Dedifferentiated amniotic fluid mesenchymal stem cell (primary cell): ENCODE measurements at regions not wholly inside any gene's neighbourhood (a gene's known extent, or its start where the extent isn't known, plus 50 kb on each side); places are given as distances from the start of the nearest gene placed in this dataset.
"Not testable (repeated sequence)": the region's sequence is repeated elsewhere in the genome, so short reads cannot be mapped to it uniquely, and the experiment has no call there.

Experiments
- DNase-seq: peaks from one replicate; pipeline ENCODE4 v3.0.0-alpha.2; 2016; ENCODE audit errors: extremely low spot score

DNA sequence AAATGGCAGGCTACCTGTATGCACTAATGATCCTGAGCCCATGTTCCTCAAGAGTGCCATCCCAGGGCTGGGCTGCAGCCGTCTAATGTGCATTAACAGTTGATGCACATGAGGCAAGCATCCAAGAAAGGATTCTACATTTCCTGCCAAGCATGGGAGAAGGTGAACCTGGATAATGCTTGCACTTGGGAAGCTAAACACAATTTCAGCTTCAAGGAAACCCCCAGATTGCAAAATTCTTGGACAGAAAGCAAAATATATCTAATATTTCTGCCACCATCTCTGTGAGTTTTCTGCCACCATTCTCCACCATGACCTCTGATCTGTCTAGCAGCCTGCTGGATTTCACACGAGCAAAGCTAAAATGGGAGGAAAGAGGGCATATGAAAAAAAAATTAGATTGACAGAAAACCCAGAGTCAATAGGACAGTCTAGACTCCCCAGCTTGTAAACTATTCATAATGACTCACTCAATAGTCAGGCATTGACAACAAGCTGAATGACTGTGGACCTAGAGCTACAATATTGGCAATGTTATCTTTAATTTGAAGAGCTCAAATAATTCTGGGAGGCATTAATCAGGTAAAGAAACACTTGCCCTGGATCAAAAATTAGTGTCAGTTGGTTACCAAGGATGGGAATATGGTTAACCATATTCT lies 91.9 kb upstream of the BCL2L14 start:
- DNase-seq = no peak

DNA sequence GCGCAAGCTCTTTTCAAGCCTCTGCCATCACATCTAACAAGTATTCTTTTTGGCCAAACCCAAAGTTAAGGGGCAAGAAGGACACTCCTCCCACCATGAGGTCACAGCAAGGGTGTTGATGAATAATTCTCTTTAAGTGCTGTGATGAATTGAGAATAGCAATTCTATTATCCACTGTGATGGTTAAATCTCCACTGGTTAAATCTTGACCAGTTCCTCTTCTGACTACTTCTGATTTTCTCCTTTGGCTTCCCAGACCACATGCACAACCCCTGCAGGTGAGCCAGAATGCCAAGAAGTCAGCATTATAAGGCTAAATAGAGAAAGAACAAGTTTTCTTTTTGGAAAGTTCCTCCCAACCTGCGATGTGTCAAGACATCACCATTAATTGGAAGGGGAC lies 90.6 kb upstream of the BCL2L14 start:
- DNase-seq = no peak

DNA sequence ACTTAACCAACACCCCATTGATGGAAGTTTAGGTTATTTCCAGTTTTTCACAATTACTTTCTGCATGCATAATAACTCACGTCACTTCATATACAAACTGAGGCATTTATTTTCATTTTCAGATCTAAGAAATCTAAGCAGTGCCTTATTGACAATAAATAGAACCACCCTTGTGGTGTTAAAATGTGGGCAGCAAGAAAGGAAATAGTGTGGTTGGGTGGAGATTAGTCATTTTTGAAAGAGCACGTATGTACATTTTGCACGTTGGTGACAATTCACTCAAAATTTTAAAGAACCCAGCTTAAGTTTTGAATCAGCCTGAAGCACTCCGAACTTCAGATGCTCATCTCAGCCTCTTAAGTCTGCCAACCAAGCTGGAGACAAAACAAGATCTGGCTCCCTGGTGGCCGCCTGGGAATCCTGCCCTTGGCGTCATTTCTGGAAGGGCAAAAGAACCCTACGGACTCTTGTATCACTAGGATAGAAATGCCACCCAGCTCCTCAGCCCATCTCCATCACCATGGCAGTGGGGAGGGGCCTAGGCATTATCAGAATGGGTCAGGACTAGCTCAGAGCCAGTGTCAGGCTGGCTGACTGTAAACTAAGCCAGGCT lies 89.5 kb upstream of the BCL2L14 start:
- no peak for DNase-seq

DNA sequence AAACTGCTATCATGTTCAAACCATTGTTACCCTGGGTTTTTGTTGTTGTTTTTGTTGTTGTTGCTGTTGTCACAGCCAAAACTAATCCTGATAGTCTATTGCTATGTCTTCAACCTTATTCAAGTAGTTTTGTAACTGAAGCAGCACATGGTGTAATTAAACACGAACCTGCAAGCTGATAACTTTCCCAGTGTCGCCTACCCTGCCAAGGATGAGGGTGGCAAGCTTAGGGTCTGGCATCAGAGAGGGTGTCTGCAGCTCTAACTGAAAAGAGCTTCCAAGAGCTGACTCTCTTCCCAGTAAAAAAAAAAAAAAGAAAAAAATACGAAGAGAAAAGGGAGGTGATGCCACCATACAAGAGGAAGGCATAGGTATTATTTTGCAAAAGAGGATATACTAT lies 86.3 kb upstream of the BCL2L14 start:
- DNase-seq = no peak

DNA sequence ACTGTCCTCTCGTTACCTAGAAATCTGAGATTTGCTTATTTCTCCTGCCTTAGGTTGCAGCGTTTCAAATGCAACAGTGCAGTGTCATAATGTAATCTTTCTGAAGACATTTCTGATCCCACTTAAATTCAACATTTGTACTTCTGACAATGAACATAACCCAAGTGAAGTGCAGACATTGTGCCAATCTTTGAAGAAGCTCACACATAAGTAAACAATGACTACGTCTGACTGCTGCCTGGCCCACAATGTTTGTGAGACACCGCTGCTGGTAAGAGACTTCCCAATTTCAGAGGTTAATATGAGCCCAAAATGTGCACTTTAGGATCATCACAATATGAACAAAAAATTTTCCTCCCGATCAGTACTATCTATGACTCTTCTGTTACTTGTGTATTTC lies 84.6 kb upstream of the BCL2L14 start:
- no peak for DNase-seq

DNA sequence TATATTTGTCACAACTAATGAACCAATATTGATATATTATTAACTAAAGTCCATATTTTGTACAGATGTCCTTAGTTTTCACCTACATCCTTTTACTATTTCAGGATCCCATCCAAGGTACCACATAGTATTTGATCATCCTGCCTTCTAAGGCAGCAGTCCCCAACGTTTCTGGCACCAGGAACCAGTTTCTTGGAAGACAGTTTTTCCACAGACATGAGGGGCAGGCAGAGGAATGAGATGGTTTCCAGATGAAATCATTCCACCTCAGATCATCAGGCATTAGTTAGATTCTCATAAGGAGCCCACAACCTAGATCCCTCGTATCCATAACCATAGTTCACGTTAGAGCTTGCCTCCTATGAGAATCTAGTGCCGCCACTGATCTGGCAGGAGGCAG lies 82.8 kb upstream of the BCL2L14 start:
- no peak for DNase-seq

DNA sequence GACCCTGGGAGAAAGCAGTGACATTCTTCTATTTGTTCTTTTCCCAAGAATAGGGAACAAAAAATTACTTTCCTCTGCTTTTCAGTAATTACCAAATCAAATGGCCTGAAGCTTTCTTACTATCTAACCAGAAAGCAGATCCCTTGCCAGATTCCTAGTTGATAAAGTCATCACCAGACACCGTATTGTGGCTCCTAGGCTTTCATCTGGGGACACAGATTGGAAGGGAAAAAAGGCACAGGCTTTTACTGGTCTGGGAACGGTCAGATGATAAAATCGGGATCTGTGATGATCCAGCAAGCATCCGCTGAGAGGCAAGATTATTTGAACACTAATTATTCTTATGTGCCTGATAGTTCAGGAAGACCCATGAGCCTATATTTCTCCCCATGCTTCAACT lies 79.1 kb upstream of the BCL2L14 start:
- no peak for DNase-seq

DNA sequence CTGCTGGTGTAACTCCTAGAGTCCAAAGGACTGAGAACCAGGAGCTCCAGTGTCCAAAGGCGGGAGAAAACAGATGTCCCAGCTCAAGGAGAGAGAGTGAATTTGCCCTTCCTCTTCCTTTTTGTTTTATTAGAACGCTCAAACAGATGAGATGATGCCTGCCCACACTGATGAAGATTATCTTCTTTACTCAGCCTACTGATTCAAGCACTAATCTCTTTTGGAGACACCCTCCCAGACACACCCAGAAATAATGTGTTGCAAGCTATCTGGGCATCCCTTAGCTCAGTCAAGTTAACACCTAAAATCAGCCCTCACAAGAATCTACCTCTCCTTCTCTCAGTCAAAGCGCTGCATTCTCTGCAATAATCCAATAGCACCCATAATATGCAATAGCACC lies 78.2 kb upstream of the BCL2L14 start:
- DNase-seq = no peak

DNA sequence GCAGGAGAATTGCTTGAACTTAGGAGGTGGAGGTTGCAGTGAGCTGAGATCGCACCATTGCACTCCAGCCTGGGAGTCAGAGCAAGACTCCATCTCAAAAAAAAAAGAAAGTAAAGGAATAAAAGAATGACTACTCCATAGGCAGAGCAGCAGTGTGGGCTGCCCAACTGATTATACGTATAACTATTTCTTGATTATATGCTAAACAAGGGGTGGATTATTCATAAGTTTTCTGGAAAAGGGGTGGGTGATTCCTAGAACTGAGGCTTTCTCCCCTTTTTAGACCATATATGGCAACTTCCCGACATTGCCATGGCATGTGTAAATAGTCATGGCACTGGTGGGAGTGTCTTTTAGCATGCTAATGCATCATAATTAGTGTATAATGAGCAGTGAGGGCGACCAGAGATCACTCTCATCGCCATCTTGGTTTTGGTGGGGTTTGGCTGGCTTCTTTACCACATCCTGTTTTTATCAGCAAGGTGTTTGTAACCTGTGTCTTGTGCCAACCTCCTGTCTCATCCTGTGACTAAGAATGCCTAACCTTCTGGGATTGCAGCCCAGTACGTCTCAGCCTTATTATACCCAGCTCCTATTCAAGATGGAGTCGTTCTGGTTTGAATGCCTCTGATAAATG lies 72.3 kb upstream of the BCL2L14 start:
- DNase-seq = not testable (repeated sequence)

DNA sequence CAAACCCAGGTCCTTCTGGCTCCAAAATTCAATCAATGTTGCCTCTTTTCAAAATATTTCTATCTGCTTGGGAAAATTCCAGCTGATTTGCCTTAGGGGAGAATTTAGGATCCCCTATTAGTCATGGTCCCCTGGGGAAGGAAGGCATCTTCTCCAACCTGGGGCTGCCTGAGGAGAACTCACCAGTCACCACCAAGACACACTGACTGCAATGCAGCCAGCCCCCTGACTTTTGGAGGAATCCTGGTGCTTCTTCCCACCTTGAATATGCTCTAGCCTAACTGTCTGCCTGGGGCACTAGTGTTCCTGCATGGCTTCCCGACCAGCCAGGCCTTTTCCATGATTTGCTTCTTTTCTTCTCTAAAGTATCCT lies 71.8 kb upstream of the BCL2L14 start:
- DNase-seq = no peak

DNA sequence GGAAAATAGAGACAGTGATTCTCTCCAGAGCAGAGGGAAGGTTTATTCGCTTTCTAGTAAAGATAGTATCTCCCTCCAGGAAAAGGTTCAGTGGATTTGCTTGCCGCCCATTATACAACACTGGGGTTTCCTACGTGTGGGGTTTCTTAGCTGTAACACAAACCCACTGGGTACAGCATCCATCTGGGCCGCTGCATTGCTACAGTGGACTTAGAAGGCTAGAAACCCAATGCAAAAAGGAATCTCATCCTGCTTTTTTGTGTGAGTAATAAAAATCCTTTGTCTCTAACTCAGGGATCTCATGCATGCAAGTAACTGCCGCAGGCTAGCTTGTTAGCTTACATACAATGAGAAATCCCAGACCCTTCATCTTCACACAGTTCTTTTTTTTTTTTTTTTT lies 67.1 kb upstream of the BCL2L14 start:
- no peak for DNase-seq

DNA sequence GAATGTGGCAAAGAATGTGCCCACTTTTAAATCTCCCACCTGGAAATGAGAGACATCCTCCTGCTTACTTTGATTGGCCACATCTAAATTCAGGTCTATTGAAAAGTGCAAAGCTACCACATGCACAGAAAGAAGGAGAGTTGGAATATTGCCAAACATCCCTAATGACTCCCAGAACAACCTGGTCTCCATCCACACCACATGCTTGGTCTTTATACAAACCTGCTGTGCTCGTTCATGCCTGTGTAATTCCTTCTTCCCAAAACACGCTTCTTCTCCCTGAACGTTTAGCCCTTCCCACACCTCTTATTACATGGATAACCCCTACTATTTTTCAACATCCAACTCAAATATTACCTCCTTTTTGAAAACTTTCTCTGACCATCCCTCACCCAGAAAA lies 66.2 kb upstream of the BCL2L14 start:
- no peak for DNase-seq

DNA sequence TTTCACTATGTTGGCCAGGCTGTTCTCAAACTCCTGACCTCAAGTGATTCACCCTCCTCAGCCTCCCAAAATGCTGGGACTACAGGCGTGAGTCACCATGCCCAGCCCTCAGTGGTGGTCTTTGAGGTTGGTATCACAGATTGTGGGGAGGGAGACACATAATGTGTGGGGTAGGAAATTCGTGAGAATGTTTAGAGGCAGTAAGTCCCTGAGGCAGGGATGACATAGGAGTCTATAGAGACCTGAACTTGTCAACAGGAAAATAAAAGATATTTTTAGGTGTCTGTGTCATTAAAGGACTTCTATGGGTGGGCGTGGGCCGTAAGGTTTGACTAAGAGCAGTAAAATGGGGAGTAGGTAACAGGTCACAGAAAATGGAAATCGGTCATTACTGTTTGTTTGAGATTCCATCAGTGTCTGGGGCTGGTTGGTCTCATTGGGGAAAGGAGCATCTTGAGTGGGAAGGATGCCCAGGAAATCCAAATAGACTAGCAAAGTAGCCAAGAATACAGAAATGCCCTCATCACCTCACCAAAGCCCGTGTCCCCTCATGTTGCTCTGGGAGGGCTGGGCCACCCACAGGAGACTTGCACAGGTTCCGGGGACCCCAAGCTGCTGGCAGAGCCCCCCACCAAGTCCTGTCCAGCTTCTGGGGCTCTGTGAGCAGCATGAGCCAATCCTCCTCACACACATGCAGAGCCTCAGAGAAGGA lies 63.6 kb upstream of the BCL2L14 start:
- DNase-seq = no peak

DNA sequence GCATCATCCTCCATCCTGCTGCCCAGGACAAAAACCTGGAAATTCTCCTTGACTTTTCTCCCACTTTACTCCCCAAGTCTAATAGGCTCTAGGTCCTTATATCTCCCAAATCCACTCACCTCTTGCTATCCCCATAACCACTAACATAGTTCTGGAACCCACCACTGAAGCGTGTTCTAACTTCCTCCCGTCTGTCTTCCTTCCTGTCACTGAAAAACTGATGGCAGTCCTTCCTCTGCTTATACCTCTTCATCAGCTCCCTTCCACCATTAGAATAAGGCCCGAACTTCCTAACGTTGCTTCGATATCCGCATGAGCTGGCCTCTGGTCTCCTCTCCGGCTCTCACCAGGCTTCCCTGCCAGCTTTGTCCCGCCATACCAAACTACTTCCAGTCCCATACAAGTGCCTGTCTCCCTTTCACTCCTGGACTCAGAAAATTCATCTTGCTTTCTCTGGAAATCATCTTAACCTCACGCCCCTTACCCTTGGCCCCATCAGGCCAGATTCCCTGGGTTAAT lies 63.0 kb upstream of the BCL2L14 start:
- no peak for DNase-seq

DNA sequence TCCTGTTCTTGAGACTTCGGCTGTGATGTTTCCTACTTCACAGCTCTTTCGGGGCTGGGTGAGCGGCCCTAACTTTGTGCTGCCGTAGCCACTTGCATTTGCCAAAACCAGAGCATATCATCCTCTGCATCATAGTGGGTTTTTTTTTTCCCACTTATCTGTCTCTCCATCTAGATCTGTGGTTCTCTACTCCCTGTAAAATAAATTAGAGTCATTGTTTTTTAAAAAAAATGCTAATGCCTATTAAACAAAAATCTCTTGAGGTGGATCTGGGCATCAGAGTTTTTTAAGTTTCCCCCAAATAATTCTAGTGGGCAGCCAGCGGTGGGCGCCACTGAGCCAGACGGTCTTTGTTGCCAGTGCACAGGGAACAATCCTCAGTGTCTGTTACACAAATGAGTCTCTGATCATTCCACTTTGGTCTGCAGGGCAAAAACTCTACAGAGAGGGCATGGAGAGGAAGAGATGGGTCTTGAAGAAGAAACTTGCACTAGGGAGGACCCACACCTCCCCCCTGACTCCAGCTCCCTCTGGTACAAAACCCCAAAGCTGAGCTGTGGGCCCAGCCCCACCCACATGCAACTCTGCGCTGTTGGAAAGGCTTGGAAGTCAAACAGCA lies 62.4 kb upstream of the BCL2L14 start:
- no peak for DNase-seq

DNA sequence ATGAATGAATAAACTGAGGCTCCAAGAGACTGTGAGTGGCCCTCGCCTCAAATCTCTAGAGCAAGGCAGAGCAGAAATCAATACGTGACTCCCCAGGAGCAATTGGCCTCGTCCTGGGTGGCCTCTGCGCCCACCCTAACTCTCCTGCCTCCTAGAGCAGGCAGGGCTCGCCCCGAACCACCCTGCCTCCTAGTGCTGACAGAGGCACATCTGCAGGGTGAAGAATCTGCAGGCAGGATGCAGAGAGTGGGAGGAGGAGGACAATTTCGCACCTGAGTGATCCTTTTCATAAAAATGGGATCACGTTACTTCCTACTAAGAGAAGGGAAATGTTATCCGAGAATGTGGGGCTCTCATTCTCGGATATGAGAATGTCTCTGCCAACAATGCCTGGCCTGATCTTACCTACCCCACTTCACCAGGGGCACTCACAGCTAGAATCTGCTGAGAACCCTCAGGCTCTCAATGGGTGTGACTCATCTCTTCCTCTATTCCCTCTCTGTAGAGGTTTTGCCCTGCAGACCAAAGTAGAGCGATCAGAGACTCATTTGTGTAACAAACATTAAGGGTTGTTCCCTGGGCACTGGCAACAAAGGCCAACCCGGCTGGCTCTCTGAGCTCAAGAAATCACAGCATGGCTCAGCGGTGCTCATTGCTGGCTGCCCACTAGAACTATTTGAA lies 61.7 kb upstream of the BCL2L14 start:
- DNase-seq = peak; percentile 25

DNA sequence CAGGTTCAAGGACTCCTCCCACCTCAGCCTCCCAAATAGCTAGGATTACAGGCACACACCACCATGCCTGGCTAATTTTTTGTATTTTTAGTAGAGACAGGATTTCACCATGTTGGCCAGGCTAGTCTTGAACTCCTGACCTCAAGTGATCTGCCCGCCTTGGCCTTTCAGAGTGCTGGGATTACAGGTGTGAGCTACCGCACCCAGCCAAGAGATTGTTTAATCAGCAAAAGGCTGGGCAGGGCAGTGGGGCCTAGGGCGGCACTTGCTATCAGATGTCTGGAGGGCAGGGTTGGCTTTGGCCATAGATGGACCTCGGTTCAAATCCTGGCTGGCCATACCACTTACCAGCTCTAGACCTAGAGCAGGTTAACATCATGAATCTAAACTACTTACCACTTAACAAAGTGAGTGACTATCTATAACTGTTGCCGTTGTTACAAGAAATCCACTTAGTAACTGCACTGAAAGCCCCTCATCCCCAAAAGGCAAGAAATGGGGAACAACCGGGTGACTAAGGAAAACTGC lies 60.9 kb upstream of the BCL2L14 start:
- not testable (repeated sequence) for DNase-seq

DNA sequence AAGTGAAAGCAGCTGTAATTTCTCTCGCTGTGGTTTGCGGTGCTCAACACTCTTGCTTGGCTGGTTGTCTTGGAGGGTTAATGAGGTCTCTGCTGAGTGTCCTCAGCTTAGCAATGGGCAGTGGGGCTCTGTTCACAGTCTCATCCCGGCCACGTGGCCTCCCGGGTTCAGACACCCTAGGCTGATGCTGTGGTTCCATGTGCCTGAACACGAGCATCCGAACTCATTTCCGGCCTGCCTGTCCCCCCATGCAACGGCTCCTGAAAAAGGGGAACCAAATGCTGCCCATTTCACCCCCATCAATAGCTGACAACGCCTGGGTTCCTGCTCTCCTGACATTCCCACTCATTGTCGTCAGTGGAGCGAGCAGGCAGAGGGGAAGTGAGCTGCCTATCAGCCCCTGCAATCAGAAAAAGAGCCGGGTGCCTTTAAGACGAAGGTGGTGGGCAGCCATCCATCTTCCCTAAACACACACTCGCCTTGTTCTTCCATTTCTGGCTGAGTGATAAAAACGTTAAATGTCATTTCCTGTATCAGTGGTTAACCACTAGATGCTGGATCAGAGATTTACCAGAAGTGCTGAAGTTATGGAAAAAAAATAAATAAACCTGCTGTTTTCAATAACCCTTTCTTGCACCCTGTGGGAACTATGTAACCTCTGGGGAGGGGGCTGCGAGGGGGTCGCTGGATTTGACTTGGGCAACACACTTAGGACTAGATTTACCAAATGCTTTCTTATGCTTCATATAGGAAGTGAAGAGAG lies 60.3 kb upstream of the BCL2L14 start:
- DNase-seq = no peak

DNA sequence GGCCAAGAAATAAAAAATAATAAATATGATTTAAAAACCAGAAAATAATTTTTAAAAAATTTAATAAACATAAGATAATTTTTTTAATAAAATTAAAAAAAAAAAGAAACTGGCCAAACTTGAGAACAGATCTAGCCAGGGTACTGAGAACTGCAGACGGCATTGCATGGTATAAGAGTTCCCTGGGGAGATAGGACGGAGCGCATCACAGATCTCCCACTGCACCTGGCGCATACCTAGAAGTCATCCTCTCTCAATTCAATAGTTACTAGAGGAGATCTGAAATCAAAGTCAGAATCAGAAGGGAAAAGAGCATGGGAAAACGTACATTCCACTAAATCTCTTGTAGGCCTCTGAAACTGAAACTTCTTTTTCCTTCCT lies 58.9 kb upstream of the BCL2L14 start:
- no peak for DNase-seq

DNA sequence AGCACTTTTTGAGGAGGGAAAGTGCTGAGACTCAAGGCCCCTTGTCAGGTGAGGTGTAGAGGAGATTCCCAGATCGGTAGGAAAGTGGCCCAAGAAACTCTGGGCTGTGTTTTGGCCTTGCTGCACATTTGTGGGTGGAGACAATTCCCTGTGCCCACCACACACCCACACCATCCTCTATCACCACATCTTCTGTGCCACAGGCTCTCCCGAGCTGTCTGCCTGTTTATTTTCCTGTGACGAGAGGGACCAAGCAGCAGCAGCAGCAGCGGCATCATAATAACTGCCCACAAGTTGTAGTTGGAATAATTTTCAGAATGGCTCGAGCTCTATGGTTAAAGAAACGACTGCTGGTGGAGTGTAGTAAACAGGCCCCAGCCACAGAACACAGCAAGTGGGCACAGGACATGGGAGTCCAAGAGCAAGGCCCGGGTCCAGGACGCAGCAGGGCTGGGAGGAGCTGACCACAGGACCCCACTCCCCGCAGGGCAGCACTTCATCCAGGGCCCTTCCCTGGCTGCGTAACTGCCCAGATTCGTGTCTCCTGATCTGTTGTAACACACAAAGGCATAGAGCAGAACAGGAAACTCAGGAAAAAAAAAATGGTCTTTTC lies 55.6 kb upstream of the BCL2L14 start:
- DNase-seq = no peak
